GM12865 (cell line): ENCODE measurements at regions not wholly inside any gene's neighbourhood (a gene's known extent, or its start where the extent isn't known, plus 50 kb on each side); places are given as distances from the start of the nearest gene placed in this dataset.
"Not testable (repeated sequence)": the region's sequence is repeated elsewhere in the genome, so short reads cannot be mapped to it uniquely, and the experiment has no call there.

ENCODE experiments used
- DNase-seq: peaks from one replicate; pipeline ENCODE4 v3.0.0; 2010; ENCODE audit warnings: low read depth
- H3K4me3 ChIP-seq: 2 replicates; pipeline ENCODE4 v1.5.1; 2011; ENCODE audit warnings: mild to moderate bottlenecking, low read depth, low read length, control low read depth
- CTCF ChIP-seq: IDR thresholded peaks from 2 replicates; pipeline ENCODE4 v1.5.1; 2011; ENCODE audit warnings: low read length, control low read depth, low read depth, inconsistent platforms; ENCODE audit not compliant: insufficient read depth; ENCODE audit errors: missing control alignments

GRCh38 chr11:57901756-57902155 is 121.9 kb upstream of the OR9Q1 start:
- TF ChIP-seq CTCF, result no peak
- DNase-seq, result no peak
- H3K4me3 ChIP-seq, result no peak overlapping the region

GRCh38 chr11:57903011-57903410 is 120.7 kb upstream of the OR9Q1 start:
- TF ChIP-seq CTCF, result no peak
- DNase-seq, result no peak
- no peak overlapping the region for H3K4me3 ChIP-seq

- no peak for TF ChIP-seq CTCF
- H3K4me3 ChIP-seq, result no peak overlapping the region
- DNase-seq, result no peak
Observed at GRCh38 chr11:57903441-57904123, 120.1 kb upstream of the OR9Q1 start.

DNA sequence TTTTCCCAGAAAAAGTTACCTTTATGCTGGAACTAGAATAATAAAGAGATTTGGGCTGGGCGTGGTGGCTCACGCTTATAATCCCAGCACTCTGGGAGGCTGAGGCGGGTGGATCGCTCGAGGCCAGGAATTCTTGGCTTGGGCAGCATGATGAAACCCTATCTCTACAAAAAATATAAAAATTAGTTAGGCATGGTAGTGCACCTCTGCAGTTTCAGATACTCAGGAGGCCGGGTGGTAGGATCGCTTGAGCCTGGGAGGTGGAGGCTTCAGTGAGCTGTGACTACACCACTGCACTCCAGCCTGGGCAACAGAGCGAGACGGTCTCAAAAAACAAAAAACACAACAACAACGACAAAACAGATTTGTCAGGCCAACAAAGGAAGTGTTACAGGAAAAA is 119.3 kb upstream of the OR9Q1 start:
- no peak overlapping the region for H3K4me3 ChIP-seq
- TF ChIP-seq CTCF, result no peak
- DNase-seq, result no peak

DNA sequence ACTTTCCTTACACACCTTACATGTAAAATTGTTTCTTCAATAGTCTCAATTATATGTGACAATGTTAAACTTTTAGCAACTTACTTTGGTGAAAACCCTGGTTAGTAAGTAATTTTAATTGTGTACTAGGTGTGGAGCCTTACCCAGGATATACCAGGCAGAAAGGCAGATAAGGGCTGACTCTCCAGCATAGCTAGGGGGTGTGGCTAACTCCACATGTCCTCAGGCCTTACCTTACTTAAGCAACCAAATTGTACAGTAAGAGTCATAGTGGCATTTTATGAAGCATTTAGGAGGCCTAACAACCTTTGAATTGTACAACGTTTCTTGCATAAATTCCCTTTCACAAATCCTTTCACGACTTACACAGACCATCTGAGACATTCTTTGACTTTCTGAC is 118.2 kb upstream of the OR9Q1 start:
- no peak overlapping the region for H3K4me3 ChIP-seq
- DNase-seq, result no peak
- TF ChIP-seq CTCF, result no peak

- not testable (repeated sequence) for DNase-seq, H3K4me3 ChIP-seq
Observed at GRCh38 chr11:57908399-57908798, 115.3 kb upstream of the OR9Q1 start.

GRCh38 chr11:57911522-57911921 is 112.2 kb upstream of the OR9Q1 start:
- not testable (repeated sequence) for DNase-seq, H3K4me3 ChIP-seq

DNA sequence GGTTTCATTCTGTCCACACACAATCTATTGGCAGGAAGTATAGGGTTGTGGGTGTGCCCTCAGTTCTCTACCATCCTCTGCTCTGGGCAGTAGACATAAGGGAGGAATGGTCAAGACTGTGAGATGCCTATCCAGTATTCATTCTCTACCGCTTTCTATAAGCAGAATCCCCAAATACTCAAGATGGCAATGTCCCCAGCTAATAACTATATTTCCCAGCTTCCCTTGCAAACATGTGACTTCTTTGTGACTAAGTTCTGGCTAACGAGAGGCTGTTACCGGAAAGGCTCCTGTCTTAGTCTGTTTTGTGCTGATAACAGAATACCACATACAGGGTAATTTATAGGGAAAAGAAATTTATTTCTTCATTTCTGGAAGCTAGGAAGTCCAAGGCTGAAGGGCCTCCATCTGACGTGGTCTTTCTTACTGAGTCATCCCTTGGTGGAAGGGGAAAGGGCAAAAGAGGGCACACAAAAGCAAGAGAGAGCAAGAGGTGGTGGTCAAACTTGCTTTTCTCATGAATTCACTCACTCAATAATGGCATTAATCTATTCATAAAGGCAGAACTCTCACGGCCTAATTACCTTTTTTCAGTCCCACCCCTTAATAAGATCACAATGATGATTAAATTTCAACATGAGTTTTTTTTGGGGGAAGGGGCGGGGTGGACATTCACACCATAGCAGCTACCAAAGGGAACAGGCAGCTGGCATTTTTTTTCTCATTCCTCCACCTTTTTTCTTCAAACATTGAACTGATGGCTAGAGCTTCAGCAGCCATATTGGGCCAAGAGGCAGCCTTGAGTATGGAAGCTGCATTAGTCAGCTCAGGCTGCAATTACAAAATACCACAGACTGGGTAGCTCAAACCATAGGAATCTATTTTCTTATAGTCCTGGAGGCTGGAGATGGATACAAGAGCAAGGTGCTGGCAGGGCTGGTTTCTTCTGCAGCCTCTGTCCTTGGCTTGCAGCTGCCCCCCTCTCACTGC is 109.7 kb upstream of the OR9Q1 start:
- no peak overlapping the region for H3K4me3 ChIP-seq
- no peak for TF ChIP-seq CTCF
- no peak for DNase-seq
